Stimulated activated CD8-positive, alpha-beta memory T cell treated with anti-CD3 and anti-CD28 coated beads, Interleukin-12 subunit alpha, Interleukin-12 subunit beta, amount 100 ng/mL, for 4 hours (primary cell): ENCODE measurements at regions not wholly inside any gene's neighbourhood (a gene's known extent, or its start where the extent isn't known, plus 50 kb on each side); places are given as distances from the start of the nearest gene placed in this dataset.
"Not testable (repeated sequence)": the region's sequence is repeated elsewhere in the genome, so short reads cannot be mapped to it uniquely, and the experiment has no call there.

Experiments
- DNase-seq: peaks from one replicate; pipeline ENCODE4 v3.0.0-alpha.2; 2020; ENCODE audit warnings: low read depth

- no peak for DNase-seq
Measured at GRCh38 chr13:110809871-110810486, 96.5 kb downstream of the ING1 start.

- DNase-seq: no peak
Measured at GRCh38 chr13:110811008-110811720, 97.7 kb downstream of the ING1 start.

- no peak for DNase-seq
Measured at GRCh38 chr13:110811771-110812120, 98.2 kb downstream of the ING1 start.

DNA sequence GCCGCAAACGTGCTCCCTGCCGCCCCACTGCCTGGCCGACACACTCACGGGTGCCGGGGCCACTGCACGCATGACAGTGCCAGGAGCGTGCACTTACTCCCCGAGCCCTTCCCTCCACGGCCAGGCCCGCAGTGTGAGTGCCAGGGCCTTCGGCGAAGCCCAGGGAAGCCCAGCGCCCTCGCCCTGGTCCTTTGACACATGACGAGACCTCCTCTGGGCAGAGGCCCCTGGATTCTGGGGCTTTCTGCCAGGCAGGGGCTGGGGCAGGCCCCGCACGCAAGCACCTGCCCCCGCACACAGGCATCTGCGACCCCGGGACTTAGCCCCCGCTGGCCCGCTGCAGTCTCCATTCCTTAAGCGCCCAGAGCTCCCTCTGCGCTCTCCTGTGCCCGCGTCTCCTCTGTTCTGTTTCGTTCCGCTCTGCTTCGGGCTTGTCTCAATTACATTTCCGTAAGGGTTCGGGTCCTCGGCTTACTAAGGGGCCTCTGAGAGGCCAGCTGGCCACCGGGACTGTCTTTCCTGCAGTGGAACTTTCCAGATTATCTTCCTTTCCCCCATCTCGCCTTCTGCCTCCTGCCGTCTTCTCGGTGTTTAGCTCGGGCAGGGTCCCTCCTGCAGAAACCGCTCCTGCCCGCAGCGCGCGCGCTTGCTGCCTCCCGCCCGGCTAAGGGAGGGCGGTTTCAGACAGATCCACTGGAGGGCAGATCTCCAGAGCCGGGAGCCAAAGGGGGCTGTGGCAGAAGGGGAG is 98.8 kb downstream of the ING1 start:
- no peak for DNase-seq

DNA sequence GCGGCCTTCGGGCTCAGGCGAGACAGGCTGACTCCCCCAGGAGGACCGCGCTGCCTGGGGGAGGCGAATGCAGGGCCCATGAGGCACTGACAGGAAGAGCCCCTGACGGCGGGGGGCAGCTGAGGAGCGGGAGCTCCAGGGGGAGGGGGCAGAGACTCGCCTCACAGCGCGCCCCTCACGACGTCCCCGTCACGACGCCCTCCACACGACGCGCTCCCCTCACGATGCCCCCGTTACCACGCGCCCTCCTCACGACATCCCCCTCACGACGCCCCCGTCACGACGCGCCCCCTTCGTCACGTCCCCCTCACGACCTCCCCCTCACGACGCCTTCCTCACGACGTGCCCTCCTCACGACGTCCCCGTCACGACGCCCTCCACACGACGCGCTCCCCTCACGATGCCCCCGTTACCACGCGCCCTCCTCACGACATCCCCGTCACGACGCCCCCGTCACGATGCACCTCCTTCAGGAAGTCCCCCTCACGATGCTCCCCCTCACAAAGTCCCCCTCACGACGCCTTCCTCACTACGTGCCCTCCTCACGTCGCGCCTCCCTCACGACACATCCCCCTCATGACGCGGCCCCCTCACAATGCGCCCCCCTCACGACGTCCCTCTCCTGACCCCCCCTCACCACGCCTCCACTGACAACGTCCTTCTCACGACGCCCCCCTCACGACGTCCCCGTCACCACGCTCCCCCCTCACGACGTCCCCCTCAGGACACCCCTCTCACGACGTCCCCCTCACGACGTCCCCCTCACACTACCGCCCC is 99.6 kb downstream of the ING1 start:
- DNase-seq: no peak

GRCh38 chr13:110813646-110814624 is 100.4 kb downstream of the ING1 start:
- no peak for DNase-seq

DNA sequence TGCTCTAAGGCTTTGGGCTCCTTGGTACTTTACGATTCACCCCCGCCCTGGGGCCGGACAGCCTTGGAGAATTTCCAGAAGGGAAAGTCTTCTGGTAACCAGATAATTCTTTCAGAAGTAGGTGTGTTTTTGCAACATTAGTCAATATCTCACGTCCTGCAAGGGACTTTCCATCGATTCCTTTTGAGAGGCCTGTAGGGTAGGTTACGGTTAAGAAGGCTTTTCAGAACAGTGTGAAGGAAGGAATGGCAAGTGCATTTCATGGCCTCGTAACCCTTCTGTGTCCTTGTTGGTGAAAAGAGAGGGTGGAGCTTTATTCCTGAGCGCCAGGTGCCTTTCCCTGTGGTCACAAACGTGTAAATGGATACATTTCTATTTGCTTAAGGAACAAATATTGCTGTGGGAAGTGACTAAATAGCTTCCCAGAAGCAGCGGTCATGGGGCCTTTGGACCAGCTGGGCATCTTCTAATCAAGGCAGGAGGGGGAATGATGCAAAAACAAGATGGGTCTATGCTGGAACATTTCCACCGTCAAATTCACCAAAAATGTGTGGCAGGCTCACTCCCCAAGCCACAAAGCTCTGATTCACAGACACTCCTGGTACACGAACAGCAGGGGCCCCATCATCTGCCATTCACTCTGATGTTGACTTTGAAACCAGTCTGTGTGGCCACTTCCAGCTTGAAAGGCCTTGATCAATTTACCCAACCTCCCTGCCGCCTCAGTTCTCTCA is 99.2 kb downstream of the ANKRD10 start:
- no peak for DNase-seq

GRCh38 chr13:110816500-110816899 is 98.4 kb downstream of the ANKRD10 start:
- DNase-seq: no peak

- no peak for DNase-seq
Measured at GRCh38 chr13:110817143-110817542, 97.7 kb downstream of the ANKRD10 start.

DNA sequence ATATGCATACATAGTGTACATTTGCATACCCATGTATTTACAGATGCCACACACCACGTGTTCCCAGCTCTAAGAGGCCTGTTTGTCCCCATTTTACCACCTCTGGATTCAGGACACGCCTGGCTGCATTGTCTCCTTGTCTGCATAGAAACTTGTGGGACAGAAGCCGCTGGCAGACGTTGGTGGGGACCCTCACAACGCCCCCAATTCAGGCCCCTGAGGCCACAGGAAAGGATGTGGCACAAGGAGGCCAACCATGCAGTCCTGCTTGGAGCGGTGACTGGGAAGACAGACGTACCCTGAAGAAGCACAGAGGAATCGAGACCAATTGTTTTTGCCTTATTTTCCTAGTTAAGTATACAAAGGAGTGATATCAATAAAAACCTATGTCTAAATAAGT is 96.1 kb downstream of the ANKRD10 start:
- DNase-seq: no peak

GRCh38 chr13:110819203-110820014 is 95.5 kb downstream of the ANKRD10 start:
- DNase-seq: peak; percentile 51

DNA sequence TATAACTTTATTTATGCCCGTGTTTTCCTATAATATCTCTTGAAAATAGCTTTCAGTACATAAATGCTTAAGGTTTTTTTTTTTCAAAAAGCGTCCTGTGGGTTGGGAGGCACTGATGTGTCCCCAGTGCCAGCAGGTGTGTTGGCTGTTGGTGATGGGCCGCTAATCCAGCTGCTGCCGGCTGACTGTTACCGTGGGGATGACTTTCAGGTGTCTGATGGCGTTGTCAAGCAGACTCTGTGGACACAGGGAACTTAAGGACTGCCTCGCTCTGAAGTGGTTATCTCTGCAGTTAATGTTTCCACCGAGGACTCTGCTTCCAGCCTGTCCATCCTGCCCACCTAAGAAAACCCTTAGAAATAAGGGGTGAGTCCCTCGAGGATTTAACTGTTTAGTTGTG is 94.5 kb downstream of the ANKRD10 start:
- DNase-seq: no peak

DNA sequence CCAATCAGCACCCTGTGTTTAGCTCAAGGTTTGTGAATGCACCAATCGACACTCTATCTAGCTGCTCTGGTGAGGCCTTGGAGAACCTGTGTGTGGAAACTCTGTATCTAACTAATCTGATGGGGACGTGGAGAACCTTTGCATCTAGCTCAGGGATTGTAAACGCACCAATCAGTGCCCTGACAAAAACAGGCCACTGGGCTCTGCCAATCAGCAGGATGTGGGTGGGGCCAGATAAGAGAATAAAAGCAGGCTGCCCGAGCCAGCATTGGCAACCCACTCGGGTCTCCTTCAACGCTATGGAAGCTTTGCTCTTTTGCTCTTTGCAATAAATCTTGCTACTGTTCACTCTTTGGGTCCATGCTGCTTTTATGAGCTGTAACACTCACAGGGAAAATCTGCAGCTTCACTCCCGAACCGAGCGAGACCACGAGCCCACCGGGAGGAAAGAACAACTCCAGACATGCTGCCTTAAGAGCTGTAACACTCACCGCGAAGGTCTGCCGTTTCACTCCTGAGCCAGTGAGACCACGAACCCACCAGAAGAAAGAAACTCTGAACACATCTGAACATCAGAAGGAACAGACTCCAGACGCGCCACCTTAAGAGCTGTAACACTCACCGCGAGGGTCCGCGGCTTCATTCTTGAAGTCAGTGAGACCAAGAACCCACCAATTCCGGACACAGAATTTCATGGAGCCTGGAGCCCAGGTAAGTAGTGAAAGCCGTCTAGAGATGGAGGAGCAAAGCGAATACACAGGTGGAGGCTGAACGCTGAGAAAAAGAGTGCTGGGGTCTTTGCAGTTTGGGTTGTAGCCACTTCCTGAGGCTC is 92.8 kb downstream of the ANKRD10 start:
- not testable (repeated sequence) for DNase-seq

- no peak for DNase-seq
Measured at GRCh38 chr13:110822669-110822945, 92.3 kb downstream of the ANKRD10 start.

DNA sequence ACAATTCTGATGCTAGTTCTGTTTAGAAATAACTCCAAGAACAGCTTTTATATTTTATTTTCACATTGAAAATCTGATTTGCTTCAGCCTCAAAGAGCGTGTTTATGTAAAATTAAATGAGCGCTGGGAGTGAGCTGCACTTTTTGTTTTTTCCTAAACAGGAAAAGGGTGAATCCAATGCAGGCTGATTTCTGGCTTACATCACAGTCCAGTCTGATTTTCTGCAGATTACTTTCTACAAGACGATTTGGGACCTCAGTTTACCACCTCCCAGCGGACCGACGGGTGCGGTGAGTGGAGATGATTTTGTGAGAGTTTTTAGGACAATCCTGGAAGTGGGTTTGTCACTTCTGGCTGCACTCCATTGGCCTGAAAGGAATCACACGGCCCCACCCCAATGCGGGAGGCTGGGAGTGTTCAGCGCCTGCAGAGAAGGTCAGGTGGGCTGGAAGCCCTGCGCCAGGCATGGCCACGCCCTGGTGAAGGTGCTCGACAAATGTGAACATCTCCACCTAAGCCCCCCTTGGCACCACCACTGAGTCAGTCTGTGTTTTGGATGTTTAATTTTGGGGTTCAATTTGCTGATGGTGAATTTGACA is 90.1 kb downstream of the ANKRD10 start:
- DNase-seq: no peak

GRCh38 chr13:110825516-110825915 is 89.4 kb downstream of the ANKRD10 start:
- DNase-seq: no peak

GRCh38 chr13:110826101-110826500 is 88.8 kb downstream of the ANKRD10 start:
- DNase-seq: no peak

DNA sequence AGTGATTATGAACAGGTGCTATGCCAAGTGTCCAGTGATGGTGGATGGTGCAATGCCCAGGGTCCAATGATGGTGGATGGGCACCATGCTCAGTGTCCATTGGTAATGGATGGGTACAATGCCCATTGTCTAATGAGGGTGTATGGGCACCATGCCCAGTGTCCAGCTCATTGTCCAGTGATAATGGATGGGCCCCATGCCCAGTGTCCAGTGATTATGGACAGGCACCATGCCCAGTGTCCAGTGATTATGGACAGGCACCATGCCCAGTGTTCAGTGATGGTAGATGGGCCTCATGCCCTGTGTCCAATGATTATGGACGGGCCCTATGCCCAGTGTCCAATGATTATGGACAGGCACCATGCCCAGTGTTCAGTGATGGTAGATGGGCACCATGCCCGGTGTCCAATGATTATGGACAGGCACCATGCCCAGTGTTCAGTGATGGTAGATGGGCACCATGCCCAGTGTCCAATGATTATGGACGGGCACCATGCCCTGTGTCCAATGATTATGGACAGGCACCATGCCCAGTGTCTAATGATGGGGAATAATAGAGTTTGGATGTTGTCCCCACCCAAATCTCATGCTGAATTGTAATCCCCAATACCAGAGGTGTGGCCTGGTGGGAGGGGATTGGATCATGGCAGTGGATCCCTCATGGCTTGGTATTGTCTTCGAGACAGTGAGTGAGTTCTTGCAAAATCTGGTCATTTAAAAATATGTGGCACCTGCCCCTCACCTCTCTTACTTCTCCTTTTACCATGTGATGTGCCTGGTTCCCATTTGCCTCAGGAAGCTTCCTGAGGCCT is 87.8 kb downstream of the ANKRD10 start:
- no peak for DNase-seq
